Cardiac fibroblast (primary cell): ENCODE measurements at regions not wholly inside any gene's neighbourhood (a gene's known extent, or its start where the extent isn't known, plus 50 kb on each side); places are given as distances from the start of the nearest gene placed in this dataset.

Experiments used
- DNase-seq, 2 donors: peaks; one replicate each; pipeline versions ENCODE4 v3.0.0 to v3.0.0-alpha.2; 2010; ENCODE audit warnings: low read depth in 2 of 2
- H3K4me3 ChIP-seq, 2 donors: replicated peaks in 1 of 2; 1 replicate in 1 of 2; 2 replicates in 1 of 2; pipeline ENCODE4 v1.5.1; 2011; ENCODE audit warnings: low read depth in 2 of 2, low read length in 2 of 2, mild to moderate bottlenecking in 2 of 2, moderate library complexity in 1 of 2
- TF ChIP-seq, protein P1 (sequence below): IDR thresholded peaks from one replicate; pipeline ENCODE4 v1.5.1; 2011; ENCODE audit warnings: low read depth, mild to moderate bottlenecking, low read length, inconsistent platforms

GRCh38 chr1:47675721-47676120, 237.9 kb downstream of the FOXD2 start:
- TF ChIP-seq, protein P1, sequence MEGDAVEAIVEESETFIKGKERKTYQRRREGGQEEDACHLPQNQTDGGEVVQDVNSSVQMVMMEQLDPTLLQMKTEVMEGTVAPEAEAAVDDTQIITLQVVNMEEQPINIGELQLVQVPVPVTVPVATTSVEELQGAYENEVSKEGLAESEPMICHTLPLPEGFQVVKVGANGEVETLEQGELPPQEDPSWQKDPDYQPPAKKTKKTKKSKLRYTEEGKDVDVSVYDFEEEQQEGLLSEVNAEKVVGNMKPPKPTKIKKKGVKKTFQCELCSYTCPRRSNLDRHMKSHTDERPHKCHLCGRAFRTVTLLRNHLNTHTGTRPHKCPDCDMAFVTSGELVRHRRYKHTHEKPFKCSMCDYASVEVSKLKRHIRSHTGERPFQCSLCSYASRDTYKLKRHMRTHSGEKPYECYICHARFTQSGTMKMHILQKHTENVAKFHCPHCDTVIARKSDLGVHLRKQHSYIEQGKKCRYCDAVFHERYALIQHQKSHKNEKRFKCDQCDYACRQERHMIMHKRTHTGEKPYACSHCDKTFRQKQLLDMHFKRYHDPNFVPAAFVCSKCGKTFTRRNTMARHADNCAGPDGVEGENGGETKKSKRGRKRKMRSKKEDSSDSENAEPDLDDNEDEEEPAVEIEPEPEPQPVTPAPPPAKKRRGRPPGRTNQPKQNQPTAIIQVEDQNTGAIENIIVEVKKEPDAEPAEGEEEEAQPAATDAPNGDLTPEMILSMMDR = no peak

DNA sequence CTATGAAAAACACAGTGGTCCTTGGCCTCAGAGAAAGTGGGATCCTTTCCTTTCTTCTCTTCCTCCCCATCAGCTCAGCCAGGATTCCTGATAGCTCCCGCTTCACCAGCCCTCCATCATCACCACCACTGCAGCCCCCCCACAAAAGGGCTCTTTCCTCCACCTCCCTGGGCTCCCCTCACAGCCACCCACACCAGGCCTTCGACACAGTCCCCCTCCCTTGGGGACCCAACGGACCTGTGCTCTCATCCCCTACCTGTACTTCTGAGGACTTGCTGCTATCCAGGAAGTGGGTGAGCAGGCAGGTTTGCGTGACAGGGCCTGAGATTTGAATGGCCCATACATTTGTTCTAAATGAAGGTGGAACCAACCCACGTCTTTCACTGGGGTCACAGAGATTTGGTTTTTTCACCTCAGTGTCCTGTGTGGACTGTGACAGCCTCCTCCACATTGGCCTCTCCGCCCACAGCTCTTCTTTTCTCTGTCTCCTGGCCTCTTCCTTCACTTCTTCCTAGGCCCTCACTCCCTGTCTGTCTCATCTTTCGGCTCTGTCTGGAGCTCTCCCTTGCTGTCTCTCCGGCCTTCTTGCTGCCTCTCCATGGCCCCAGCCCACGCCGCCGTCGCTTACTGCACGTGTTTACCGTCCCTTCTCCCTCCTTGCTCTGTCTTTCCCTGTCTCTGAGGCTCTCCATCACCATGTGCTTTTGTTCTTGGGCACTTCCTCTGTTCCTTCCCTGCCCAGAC, 238.6 kb downstream of the FOXD2 start:
- no peak overlapping the region for H3K4me3 ChIP-seq
- no peak for DNase-seq
- TF ChIP-seq, protein P1 = no peak

More at GRCh38 chr1:47675721-47676120, 237.9 kb downstream of the FOXD2 start:
- no peak overlapping the region for H3K4me3 ChIP-seq
- DNase-seq = no peak

- TF ChIP-seq, protein P1 = no peak
- DNase-seq = no peak
- H3K4me3 ChIP-seq = no peak overlapping the region
Measured at GRCh38 chr1:47677241-47677940, 239.5 kb downstream of the FOXD2 start.

DNA sequence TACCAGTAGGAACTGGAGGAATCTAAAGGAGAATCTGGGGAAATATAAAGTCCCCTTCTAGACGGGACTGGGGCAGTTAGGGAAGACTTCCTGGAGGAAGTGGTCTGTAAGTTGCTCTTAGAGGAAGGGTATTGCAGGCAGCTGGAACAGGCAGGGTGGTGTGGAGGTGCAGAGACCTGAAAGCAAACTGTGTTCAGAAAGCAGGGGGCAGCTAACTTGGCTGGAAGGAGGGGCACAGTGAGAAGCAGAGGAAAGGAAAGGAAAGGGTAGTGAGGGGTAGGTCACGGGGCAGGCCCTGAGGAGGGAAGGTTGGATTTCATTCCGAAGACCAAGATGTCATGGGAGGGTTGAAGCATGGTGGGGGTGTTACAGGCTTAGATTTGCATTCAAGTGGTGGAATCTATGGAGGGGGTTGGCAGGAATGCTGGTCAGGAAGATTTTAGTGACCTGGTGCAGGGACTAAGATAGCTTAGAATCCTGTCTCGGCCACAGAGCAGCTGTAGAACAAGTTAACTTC, 240.7 kb downstream of the FOXD2 start:
- H3K4me3 ChIP-seq = no peak overlapping the region
- DNase-seq = no peak
- TF ChIP-seq, protein P1 = no peak

- no peak overlapping the region for H3K4me3 ChIP-seq
- TF ChIP-seq, protein P1 = no peak
- DNase-seq = peak; percentile 17 to 26
Measured at GRCh38 chr1:47679301-47679791, 241.5 kb downstream of the FOXD2 start.

GRCh38 chr1:47679826-47680225, 242.0 kb downstream of the FOXD2 start:
- DNase-seq = no peak

More at GRCh38 chr1:47679826-47680225, 242.0 kb downstream of the FOXD2 start:
- no peak overlapping the region for H3K4me3 ChIP-seq
- TF ChIP-seq, protein P1 = no peak
